GM10266 (cell line): ENCODE measurements at regions not wholly inside any gene's neighbourhood (a gene's known extent, or its start where the extent isn't known, plus 50 kb on each side); places are given as distances from the start of the nearest gene placed in this dataset.

Experiments used
- DNase-seq: peaks from one replicate; pipeline ENCODE4 v3.0.0; 2012; ENCODE audit errors: extremely low spot score
- TF ChIP-seq, protein P1 (sequence below): IDR thresholded peaks from 2 replicates; pipeline ENCODE4 v1.5.1; 2012; ENCODE audit warnings: mild to moderate bottlenecking, low read depth; ENCODE audit not compliant: control insufficient read depth, insufficient read depth; ENCODE audit errors: missing control alignments

DNA sequence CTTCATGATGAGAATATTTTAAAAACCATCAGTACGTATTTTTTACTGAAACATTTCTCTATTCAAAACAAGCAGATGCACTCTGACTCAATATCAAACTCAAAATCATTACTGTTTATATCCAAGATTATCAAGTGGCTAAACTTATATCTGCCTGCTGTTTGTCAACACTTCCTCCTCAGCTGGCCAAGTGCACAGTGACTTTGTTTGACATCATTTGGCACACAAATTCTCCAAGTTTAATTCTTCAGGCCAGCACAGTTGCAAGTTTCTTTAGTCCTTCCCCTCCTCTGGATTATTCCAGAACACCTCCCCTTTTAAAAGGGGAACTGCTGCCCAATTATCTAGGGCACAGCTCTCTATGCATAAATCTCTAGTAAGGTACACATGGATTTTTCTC, 346.6 kb downstream of the FSIP2 start:
- DNase-seq: no peak
- TF ChIP-seq, protein P1, sequence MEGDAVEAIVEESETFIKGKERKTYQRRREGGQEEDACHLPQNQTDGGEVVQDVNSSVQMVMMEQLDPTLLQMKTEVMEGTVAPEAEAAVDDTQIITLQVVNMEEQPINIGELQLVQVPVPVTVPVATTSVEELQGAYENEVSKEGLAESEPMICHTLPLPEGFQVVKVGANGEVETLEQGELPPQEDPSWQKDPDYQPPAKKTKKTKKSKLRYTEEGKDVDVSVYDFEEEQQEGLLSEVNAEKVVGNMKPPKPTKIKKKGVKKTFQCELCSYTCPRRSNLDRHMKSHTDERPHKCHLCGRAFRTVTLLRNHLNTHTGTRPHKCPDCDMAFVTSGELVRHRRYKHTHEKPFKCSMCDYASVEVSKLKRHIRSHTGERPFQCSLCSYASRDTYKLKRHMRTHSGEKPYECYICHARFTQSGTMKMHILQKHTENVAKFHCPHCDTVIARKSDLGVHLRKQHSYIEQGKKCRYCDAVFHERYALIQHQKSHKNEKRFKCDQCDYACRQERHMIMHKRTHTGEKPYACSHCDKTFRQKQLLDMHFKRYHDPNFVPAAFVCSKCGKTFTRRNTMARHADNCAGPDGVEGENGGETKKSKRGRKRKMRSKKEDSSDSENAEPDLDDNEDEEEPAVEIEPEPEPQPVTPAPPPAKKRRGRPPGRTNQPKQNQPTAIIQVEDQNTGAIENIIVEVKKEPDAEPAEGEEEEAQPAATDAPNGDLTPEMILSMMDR: no peak

DNA sequence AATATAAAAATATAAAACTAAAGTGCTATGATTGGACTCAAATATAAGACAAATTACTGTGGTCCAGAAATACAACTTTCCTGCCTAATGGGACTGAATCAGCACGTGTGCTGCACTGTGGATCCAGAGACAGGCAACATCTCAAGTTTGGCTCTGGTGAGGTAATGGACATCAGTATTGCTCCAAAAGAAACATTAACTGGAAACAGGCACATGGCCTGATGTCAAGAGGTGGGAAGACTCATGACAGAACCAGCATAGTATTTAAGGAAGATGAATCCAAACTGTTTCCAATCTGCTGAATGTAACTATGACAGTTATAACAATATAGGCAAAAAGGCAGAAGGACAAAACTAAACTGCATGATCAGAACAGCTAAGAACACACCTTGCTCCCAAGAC, 354.6 kb downstream of the FSIP2 start:
- DNase-seq: no peak
- TF ChIP-seq, protein P1: no peak

DNA sequence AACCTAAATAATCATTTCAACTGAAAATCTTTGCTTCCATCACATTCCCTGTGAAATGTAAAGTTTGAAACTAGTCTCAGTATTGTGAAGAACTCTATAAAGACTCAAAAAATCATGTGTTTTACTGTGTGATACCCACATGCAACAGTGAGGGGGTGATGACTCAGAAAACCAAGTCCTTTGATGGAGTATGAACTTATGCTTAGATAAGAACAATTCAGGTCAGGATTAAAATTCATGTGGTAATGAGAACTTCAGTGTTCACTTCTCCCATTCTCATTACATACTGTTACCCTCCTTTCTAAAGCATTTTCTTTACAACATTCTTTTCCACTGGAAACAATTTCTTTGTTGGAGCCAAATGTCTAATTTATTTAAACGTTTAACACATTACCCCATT, 360.2 kb downstream of the FSIP2 start:
- TF ChIP-seq, protein P1: no peak
- no peak for DNase-seq

DNA sequence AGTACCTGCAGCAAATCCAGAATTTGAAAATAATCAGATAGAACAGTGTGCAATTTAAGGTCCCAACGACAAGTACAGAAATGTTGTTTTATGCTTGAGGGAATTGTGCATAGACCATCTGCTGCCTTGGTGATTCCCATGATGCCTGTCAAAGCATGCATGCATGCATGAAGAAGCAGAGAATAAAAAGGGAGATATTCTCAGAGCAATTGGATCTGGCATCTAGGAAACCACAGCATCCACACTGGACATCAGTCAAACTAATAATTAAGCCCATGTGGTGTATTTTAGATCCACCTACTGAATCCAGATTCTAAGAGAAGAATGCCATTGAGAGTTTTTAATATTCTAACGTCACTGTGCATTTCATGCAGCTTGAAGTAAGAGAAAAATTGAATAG, 361.2 kb downstream of the FSIP2 start:
- TF ChIP-seq, protein P1: no peak
- DNase-seq: no peak

DNA sequence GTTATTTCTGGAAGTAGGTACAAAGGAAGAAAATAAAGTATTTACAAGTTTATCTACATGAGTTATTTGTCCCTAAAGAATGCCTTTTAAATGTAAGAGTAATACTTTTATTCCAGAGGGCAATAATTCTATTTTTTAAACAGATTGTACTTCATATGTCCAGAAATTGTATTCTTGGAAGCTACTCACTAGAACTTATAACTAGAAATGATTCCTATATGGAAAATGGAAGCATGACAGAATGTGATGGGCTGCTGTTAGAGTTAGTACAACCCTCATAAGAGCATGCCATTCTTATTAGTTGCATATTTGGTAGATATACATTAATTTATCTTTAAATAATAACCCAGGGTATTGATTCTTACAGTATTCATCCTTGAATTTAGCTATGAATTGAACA, 362.0 kb downstream of the FSIP2 start:
- no peak for DNase-seq
- TF ChIP-seq, protein P1: no peak

DNA sequence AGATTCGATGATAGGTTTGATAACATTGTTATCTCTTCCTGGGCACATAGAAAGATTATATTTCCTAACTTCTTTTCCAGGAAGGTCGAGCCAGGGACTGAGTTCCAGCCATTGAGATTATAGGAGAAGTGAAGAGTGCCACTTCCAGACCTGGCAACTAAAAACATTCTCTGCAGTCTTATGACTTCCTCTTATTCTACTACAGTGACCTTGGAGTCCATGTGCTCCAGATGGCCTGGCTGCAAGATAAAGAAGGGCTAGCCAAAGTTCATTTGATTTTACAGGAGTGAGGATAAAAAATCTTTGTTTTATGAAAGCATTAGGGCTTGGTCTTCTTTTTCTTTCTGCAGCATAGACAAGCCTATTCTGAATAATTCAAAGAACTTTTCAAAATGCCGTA, 363.0 kb downstream of the FSIP2 start:
- no peak for DNase-seq
- TF ChIP-seq, protein P1: no peak

DNA sequence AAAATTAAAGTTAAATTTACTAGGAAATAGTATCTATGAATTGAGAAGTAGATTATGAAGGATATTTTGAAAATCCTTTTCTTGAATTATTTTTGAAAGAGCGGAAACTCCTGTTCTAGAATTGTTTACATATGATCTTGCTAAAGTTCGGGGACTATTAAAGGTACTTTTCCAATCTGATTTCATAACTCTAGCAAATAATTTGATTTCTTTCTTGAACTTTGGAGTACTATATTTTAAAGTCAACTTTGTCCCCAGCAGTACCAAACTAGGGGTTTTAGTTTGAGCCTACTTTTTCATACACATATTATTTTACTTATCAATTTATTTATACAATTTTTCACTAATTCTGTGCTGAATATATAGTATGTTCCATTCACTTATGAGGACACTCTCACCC, 364.7 kb downstream of the FSIP2 start:
- DNase-seq: no peak
- TF ChIP-seq, protein P1: no peak
